ENCODE measurements at regions not wholly inside any gene's neighbourhood (a gene's known extent, or its start where the extent isn't known, plus 50 kb on each side); places are given as distances from the start of the nearest gene placed in this dataset.

DNA sequence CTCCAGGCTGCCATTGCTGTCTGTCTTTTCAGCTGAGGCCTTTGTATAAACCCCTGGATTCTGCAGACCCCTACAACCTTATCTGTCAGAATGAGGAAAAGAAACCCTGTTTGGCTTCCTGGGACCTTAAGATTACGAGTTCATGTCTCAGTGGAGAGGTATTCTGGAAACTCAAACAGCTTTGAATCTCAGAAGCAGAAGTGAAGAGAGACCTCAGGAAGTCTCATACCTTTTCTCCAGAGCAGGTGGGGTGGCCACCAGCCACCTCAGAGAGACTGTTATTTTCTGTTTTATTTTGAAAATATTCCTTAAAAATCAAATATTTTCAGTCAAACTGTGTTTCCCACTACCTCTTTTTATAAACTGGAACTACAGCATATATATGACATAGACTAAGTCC, 457.5 kb downstream of the TMEM232 start:
- Histone ChIP-seq H3K23ac (ENCODE audit: insufficient read length) (no peak overlapping the region), H4K8ac (ENCODE audit: extremely low read depth, insufficient read depth, low read length) (no peak overlapping the region), H3K9ac (replicated peaks in 1 of 4; ENCODE audit: extremely low read depth in 1 of 4, low read depth in 3 of 4, low read length in 3 of 4) (no peak overlapping the region), H2AK5ac (ENCODE audit: low read depth, low read length) (no peak overlapping the region), H3K27ac (ENCODE audit: low read depth, low read length) (no peak overlapping the region), H3K36me3 (ENCODE audit: control insufficient read depth in 2 of 4, insufficient read depth in 4 of 4, low read length in 3 of 4) (no peaks in the 10 kb centered on the region), H3K4me3 (ENCODE audit: extremely low read depth in 1 of 4, insufficient read depth in 2 of 4, low read depth in 3 of 4, low read length in 4 of 4) (no peak overlapping the region), H3K4ac (replicated peaks; ENCODE audit: insufficient read length, low read depth, low read length) (no peak overlapping the region), H2BK15ac (ENCODE audit: low read length) (no peak overlapping the region), H4K20me1 (replicated peaks in 1 of 2; ENCODE audit: control insufficient read depth in 1 of 2, insufficient read depth in 2 of 2, low read length in 2 of 2) (no peaks in the 10 kb centered on the region), H3K23me2 (ENCODE audit: low read depth, low read length) (no peaks in the 10 kb centered on the region), H3K9me3 (ENCODE audit: insufficient read depth in 2 of 2, low read depth in 1 of 2, low read length in 1 of 2) (no peaks in the 10 kb centered on the region), H3K4me1 (replicated peaks in 1 of 4; ENCODE audit: control insufficient read depth in 3 of 4, insufficient read depth in 4 of 4, low read length in 3 of 4) (peaks cover 0 to 3% (median 0%) of the 10 kb centered on the region in 4 experiments; a peak in 1 of 7 replicates), H3K56ac (replicated peaks; ENCODE audit: insufficient read length, low read depth, low read length) (no peak overlapping the region), H4K91ac (replicated peaks; ENCODE audit: insufficient read length, low read length) (no peak overlapping the region), H3K4me2 (ENCODE audit: insufficient read depth in 1 of 2, low read depth in 2 of 2, low read length in 2 of 2) (no peak overlapping the region), H3K14ac (ENCODE audit: insufficient read length) (no peak overlapping the region), H3K79me2 (ENCODE audit: control insufficient read depth in 1 of 2, insufficient read depth in 2 of 2, low read length in 2 of 2) (no peaks in the 10 kb centered on the region), H3K79me1 (ENCODE audit: low read depth, low read length) (no peaks in the 10 kb centered on the region), H3K27me3 (replicated peaks in 1 of 4; ENCODE audit: control insufficient read depth in 3 of 4, extremely low read depth in 1 of 4, insufficient read depth in 3 of 4, low read length in 3 of 4) (no peaks in the 10 kb centered on the region), H2BK5ac (ENCODE audit: low read depth, low read length) (no peak overlapping the region), H2BK20ac (ENCODE audit: low read length) (no peak overlapping the region), H4K5ac (ENCODE audit: insufficient read length, low read depth, low read length) (no peak overlapping the region), H2AFZ (ENCODE audit: low read length) (no peak overlapping the region), H2BK120ac (replicated peaks; ENCODE audit: low read depth, low read length) (no peak overlapping the region), H3K18ac (ENCODE audit: extremely low read depth, low read length) (no peak overlapping the region), H2BK12ac (ENCODE audit: low read depth, low read length) (no peak overlapping the region)
- no peak for DNase-seq (ENCODE audit: low read depth in 1 of 2, low spot score in 2 of 2)
- ChIA-PET CTCF (ENCODE audit: partially characterized antibody) (interaction anchor here (0.6 to 1.8 kb wide), 12 partner anchors 9 to 1667 kb away, joined by 3 to 8 read pairs (median 3); no protein-coding TSS in a partner anchor), POLR2A (ENCODE audit: partially characterized antibody) (no interaction called here)
- 92% methylated on average over 1 of the region's 1 CpG; no CpG with 5 or more reads in 1 of the 2 experiments for WGBS, 2 experiments (ENCODE audit: extremely low coverage in 1 of 2, insufficient coverage in 1 of 2, insufficient read length in 1 of 2, insufficient replicate concordance in 2 of 2, low coverage in 1 of 2, low lambda C conversion rate in 2 of 2, missing lambda C conversion rate in 1 of 2)
- FAIRE-seq: no peak
- TF ChIP-seq KDM5A (IDR thresholded peaks at IDR 0.05; ENCODE audit: low read length) (no peak), KDM1A (IDR thresholded peaks at IDR 0.05; ENCODE audit: borderline replicate concordance, low read length) (no peak), RXRA (IDR thresholded peaks at IDR 0.05; ENCODE audit: insufficient read depth, low read depth, low read length) (no peak), NANOG (IDR thresholded peaks at IDR 0.05; ENCODE audit: insufficient read depth, low read depth, low read length, poor library complexity, severe bottlenecking) (no peak), TAF1 (IDR thresholded peaks at IDR 0.05; ENCODE audit: low read depth, low read length) (no peak), EZH2 (IDR thresholded peaks at IDR 0.05; ENCODE audit: low read depth, low read length, severe bottlenecking) (no peak), YY1 (IDR thresholded peaks at IDR 0.05; ENCODE audit: low read depth, low read length) (no peak), GTF2F1 (IDR thresholded peaks at IDR 0.05; ENCODE audit: borderline replicate concordance, low read depth, low read length) (no peak)
- TF ChIP-seq, protein P1, sequence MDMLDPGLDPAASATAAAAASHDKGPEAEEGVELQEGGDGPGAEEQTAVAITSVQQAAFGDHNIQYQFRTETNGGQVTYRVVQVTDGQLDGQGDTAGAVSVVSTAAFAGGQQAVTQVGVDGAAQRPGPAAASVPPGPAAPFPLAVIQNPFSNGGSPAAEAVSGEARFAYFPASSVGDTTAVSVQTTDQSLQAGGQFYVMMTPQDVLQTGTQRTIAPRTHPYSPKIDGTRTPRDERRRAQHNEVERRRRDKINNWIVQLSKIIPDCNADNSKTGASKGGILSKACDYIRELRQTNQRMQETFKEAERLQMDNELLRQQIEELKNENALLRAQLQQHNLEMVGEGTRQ (IDR thresholded peaks at IDR 0.05; ENCODE audit: low read length): no peak
- TF ChIP-seq, protein P2, sequence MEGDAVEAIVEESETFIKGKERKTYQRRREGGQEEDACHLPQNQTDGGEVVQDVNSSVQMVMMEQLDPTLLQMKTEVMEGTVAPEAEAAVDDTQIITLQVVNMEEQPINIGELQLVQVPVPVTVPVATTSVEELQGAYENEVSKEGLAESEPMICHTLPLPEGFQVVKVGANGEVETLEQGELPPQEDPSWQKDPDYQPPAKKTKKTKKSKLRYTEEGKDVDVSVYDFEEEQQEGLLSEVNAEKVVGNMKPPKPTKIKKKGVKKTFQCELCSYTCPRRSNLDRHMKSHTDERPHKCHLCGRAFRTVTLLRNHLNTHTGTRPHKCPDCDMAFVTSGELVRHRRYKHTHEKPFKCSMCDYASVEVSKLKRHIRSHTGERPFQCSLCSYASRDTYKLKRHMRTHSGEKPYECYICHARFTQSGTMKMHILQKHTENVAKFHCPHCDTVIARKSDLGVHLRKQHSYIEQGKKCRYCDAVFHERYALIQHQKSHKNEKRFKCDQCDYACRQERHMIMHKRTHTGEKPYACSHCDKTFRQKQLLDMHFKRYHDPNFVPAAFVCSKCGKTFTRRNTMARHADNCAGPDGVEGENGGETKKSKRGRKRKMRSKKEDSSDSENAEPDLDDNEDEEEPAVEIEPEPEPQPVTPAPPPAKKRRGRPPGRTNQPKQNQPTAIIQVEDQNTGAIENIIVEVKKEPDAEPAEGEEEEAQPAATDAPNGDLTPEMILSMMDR (IDR thresholded peaks at IDR 0.05; ENCODE audit: control extremely low read depth in 1 of 3, insufficient read depth in 1 of 3, low read depth in 1 of 3, low read length in 3 of 3): no peak
